H9 (cell line): ENCODE measurements at regions not wholly inside any gene's neighbourhood (a gene's known extent, or its start where the extent isn't known, plus 50 kb on each side); places are given as distances from the start of the nearest gene placed in this dataset.

Experiments used
- DNase-seq: peaks from one replicate; pipeline ENCODE4 v3.0.0-alpha.2; 2017
- H2AFZ ChIP-seq: one replicate; pipeline ENCODE4 v1.6.1; 2013; ENCODE audit warnings: mild to moderate bottlenecking, low read length, control low read depth, moderate library complexity
- H2AK5ac ChIP-seq: 2 replicates; pipeline ENCODE4 v1.6.1; 2013; ENCODE audit warnings: low read length, control low read depth, mixed read lengths; ENCODE audit not compliant: insufficient read length
- H2BK120ac ChIP-seq: one replicate; pipeline ENCODE4 v1.6.1; 2013; ENCODE audit warnings: low read depth, mild to moderate bottlenecking, low read length, control low read depth, inconsistent platforms; ENCODE audit not compliant: poor library complexity, severe bottlenecking
- H2BK12ac ChIP-seq: 2 replicates; pipeline ENCODE4 v1.6.1; 2013; ENCODE audit warnings: low read length, control low read depth, mixed read lengths, low read depth; ENCODE audit not compliant: insufficient read length
- H2BK15ac ChIP-seq: 2 replicates; pipeline ENCODE4 v1.6.1; 2013; ENCODE audit warnings: low read depth, low read length, control low read depth
- H2BK20ac ChIP-seq: one replicate; pipeline ENCODE4 v1.6.1; 2013; ENCODE audit warnings: low read depth, mild to moderate bottlenecking, low read length, control low read depth, inconsistent platforms; ENCODE audit not compliant: poor library complexity, severe bottlenecking
- H2BK5ac ChIP-seq: 2 replicates; pipeline ENCODE4 v1.6.1; 2013; ENCODE audit warnings: low read length, control low read depth, mixed read lengths; ENCODE audit not compliant: insufficient read length
- H3K14ac ChIP-seq: 2 replicates; pipeline ENCODE4 v1.6.1; 2013; ENCODE audit warnings: low read length, control low read depth; ENCODE audit not compliant: insufficient read depth
- H3K18ac ChIP-seq: 2 replicates; pipeline ENCODE4 v1.6.1; 2013; ENCODE audit warnings: low read depth, mild to moderate bottlenecking, mixed read lengths, low read length, control low read depth; ENCODE audit not compliant: insufficient read length
- H3K23ac ChIP-seq: 2 replicates; pipeline ENCODE4 v1.6.1; 2013; ENCODE audit warnings: low read length, control low read depth, mixed read lengths, low read depth; ENCODE audit not compliant: insufficient read length
- H3K23me2 ChIP-seq: 2 replicates; pipeline ENCODE4 v1.6.1; 2013; ENCODE audit warnings: low read depth, mild to moderate bottlenecking, mixed read lengths, low read length, control low read depth; ENCODE audit not compliant: insufficient read length, poor library complexity, severe bottlenecking
- H3K27ac ChIP-seq: 2 replicates; pipeline ENCODE4 v1.5.1; 2013; ENCODE audit warnings: low read length, control low read depth, mixed read lengths, low read depth; ENCODE audit not compliant: insufficient read length
- H3K27me3 ChIP-seq: 2 replicates; pipeline ENCODE4 v1.6.1; 2013; ENCODE audit warnings: low read length, control low read depth, inconsistent platforms; ENCODE audit not compliant: insufficient read depth
- H3K4ac ChIP-seq: 2 replicates; pipeline ENCODE4 v1.6.1; 2013; ENCODE audit warnings: low read depth, mild to moderate bottlenecking, control low read depth, inconsistent platforms, low read length, moderate library complexity
- H3K4me1 ChIP-seq: 2 replicates; pipeline ENCODE4 v1.6.1; 2013; ENCODE audit warnings: low read length, control low read depth, inconsistent platforms; ENCODE audit not compliant: insufficient read depth
- H3K4me2 ChIP-seq: 2 replicates; pipeline ENCODE4 v1.6.1; 2013; ENCODE audit warnings: low read length, control low read depth, mixed read lengths; ENCODE audit not compliant: insufficient read length, insufficient read depth
- H3K56ac ChIP-seq: 2 replicates; pipeline ENCODE4 v1.6.1; 2013; ENCODE audit warnings: low read depth, mild to moderate bottlenecking, mixed read lengths, low read length, control low read depth; ENCODE audit not compliant: insufficient read length
- H3K79me1 ChIP-seq: 2 replicates; pipeline ENCODE4 v1.6.1; 2013; ENCODE audit warnings: low read depth, mild to moderate bottlenecking, moderate library complexity, low read length, control low read depth, inconsistent platforms; ENCODE audit not compliant: insufficient read depth, poor library complexity, severe bottlenecking
- H3K79me2 ChIP-seq: 2 replicates; pipeline ENCODE4 v1.6.1; 2013; ENCODE audit warnings: low read length, control low read depth, inconsistent platforms; ENCODE audit not compliant: insufficient read depth
- H3K9ac ChIP-seq: 2 replicates; pipeline ENCODE4 v1.6.1; 2013; ENCODE audit warnings: low read length, control low read depth, mixed read lengths; ENCODE audit not compliant: insufficient read length; ENCODE audit errors: extremely low read depth
- H3K9me3 ChIP-seq: one replicate; pipeline ENCODE4 v1.6.1; 2013; ENCODE audit warnings: low read depth, low read length, inconsistent platforms; ENCODE audit not compliant: control insufficient read depth
- H3T11ph ChIP-seq: one replicate; pipeline ENCODE4 v1.6.1; 2013; ENCODE audit warnings: mild to moderate bottlenecking, low read length, control low read depth, inconsistent platforms
- H4K20me1 ChIP-seq: one replicate; pipeline ENCODE4 v1.6.1; 2013; ENCODE audit not compliant: control insufficient read depth, insufficient read length, insufficient read depth
- H4K5ac ChIP-seq: 2 replicates; pipeline ENCODE4 v1.6.1; 2013; ENCODE audit warnings: low read depth, mild to moderate bottlenecking, mixed read lengths, low read length, control low read depth; ENCODE audit not compliant: insufficient read length
- H4K8ac ChIP-seq: replicated peaks from 2 replicates; pipeline ENCODE4 v1.6.1; 2013; ENCODE audit warnings: low read length, control low read depth, mixed read lengths, low read depth; ENCODE audit not compliant: insufficient read length
- H4K91ac ChIP-seq: 2 replicates; pipeline ENCODE4 v1.6.1; 2013; ENCODE audit warnings: low read depth, mild to moderate bottlenecking, moderate library complexity, mixed read lengths, low read length, control low read depth; ENCODE audit not compliant: insufficient read length
- H3K27ac Mint-ChIP-seq, 3 experiments: 2 replicates in 2 of 3; 3 replicates in 1 of 3; pipeline ENCODE4 v1.8.0; 2020 to 2021; ENCODE audit warnings: mixed read lengths in 3 of 3, mild to moderate bottlenecking in 1 of 3, moderate library complexity in 1 of 3
- H3K27me3 Mint-ChIP-seq: 2 replicates; pipeline ENCODE4 v1.8.0; 2021; ENCODE audit warnings: low read depth, mild to moderate bottlenecking, moderate library complexity, mixed read lengths
- H3K36me3 Mint-ChIP-seq, 3 experiments: 2 replicates in 2 of 3; 3 replicates in 1 of 3; pipeline ENCODE4 v1.8.0; 2020 to 2021; ENCODE audit warnings: low read depth in 3 of 3, mixed read lengths in 3 of 3; ENCODE audit not compliant: insufficient read depth in 1 of 3
- H3K4me1 Mint-ChIP-seq, 2 experiments: 2 replicates each; pipeline ENCODE4 v1.8.0; 2020; ENCODE audit warnings: mixed read lengths in 2 of 2
- H3K4me3 Mint-ChIP-seq, 2 experiments: 2 replicates in 1 of 2; 3 replicates in 1 of 2; pipeline ENCODE4 v1.8.0; 2020 to 2021; ENCODE audit warnings: mild to moderate bottlenecking in 2 of 2, mixed read lengths in 2 of 2, moderate library complexity in 1 of 2
- H3K9me3 Mint-ChIP-seq, 2 experiments: 2 replicates in 1 of 2; 3 replicates in 1 of 2; pipeline ENCODE4 v1.8.0; 2020; ENCODE audit warnings: mild to moderate bottlenecking in 2 of 2, mixed read lengths in 2 of 2, moderate library complexity in 1 of 2
- WGBS: extraction: QIAGEN DNeasy Blood & Tissue Kit; methylation state at CpG from one replicate; pipeline ENCODE4 v1.1.7; 2013; ENCODE audit warnings: missing lambda C conversion rate, low lambda C conversion rate, mixed read lengths; ENCODE audit not compliant: insufficient read length; ENCODE audit errors: extremely low coverage; 5-methylcytosine and 5-hydroxymethylcytosine counted together
- TF ChIP-seq, protein P1 (sequence below): fragments of 200-600 bp; sonication (generic); conservative IDR thresholded peaks from 3 replicates; pipeline ENCODE4 v1.8.0; 2021; ENCODE audit warnings: antibody characterized with exemption, mild to moderate bottlenecking

DNA sequence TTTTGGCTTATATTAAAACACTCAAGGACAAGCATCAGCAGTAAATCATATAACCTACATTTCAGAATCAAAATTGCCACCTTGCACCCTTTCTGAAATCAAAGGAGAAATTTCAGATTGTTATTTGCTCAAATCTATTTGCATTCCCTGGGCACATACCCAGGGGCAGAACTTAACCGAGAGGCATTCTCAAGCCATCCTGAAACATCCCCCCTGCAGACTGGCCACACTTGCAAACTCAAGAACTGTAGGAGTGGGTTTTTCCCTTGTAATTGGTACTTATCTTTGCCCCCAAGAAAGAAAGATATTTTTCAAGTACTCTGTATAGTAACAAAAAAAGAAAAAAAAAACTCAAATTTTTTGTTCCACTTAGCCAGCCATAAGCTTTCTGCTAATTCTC, 213.6 kb upstream of the ESRRG start:
- no peak overlapping the region for H2BK15ac ChIP-seq
- Mint-ChIP-seq H3K4me1 (peaks cover 33 to 40% of the 10 kb centered on the region in 2 experiments), H3K9me3 (peaks cover 0 to 2% of the 10 kb centered on the region in 2 experiments; a peak in 1 of 5 replicates), H3K4me3 (peak overlapping the region in 1 of 2 experiments; percentile 55; a peak in 2 of 5 replicates), H3K27me3 (no peaks in the 10 kb centered on the region; the same call in 1 of the 2 replicates), H3K36me3 (no peaks in the 10 kb centered on the region), H3K27ac (peak overlapping the region in 2 of 3 experiments; percentile 40 to 82; a peak in 2 of 7 replicates)
- no peak overlapping the region for H2AK5ac ChIP-seq
- H3K9ac ChIP-seq, result no peak overlapping the region
- no peaks in the 10 kb centered on the region for H4K20me1 ChIP-seq
- H3K79me1 ChIP-seq, result no peaks in the 10 kb centered on the region
- H2BK20ac ChIP-seq, result no peak overlapping the region
- H4K8ac ChIP-seq, result no peak overlapping the region
- no peak overlapping the region for H2BK120ac ChIP-seq
- no peak overlapping the region for H3K4ac ChIP-seq
- H3K18ac ChIP-seq, result no peak overlapping the region
- TF ChIP-seq, protein P1, sequence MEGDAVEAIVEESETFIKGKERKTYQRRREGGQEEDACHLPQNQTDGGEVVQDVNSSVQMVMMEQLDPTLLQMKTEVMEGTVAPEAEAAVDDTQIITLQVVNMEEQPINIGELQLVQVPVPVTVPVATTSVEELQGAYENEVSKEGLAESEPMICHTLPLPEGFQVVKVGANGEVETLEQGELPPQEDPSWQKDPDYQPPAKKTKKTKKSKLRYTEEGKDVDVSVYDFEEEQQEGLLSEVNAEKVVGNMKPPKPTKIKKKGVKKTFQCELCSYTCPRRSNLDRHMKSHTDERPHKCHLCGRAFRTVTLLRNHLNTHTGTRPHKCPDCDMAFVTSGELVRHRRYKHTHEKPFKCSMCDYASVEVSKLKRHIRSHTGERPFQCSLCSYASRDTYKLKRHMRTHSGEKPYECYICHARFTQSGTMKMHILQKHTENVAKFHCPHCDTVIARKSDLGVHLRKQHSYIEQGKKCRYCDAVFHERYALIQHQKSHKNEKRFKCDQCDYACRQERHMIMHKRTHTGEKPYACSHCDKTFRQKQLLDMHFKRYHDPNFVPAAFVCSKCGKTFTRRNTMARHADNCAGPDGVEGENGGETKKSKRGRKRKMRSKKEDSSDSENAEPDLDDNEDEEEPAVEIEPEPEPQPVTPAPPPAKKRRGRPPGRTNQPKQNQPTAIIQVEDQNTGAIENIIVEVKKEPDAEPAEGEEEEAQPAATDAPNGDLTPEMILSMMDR, result no peak
- H3K27ac ChIP-seq, result no peak overlapping the region
- no peak overlapping the region for H2AFZ ChIP-seq
- H3T11ph ChIP-seq, result no peak overlapping the region
- H3K56ac ChIP-seq, result no peak overlapping the region
- no peak for DNase-seq
- H4K91ac ChIP-seq, result no peak overlapping the region
- peaks cover 2% of the 10 kb centered on the region for H3K23me2 ChIP-seq
- no peak overlapping the region for H3K23ac ChIP-seq
- no peak overlapping the region for H3K4me2 ChIP-seq
- WGBS, result no CpG with 5 or more reads among the region's 1 CpG
- no peaks in the 10 kb centered on the region for H3K9me3 ChIP-seq
- H3K27me3 ChIP-seq, result no peaks in the 10 kb centered on the region
- no peak overlapping the region for H2BK5ac ChIP-seq
- no peaks in the 10 kb centered on the region for H3K79me2 ChIP-seq
- no peak overlapping the region for H3K14ac ChIP-seq
- H4K5ac ChIP-seq, result no peak overlapping the region
- H2BK12ac ChIP-seq, result no peak overlapping the region
- H3K4me1 ChIP-seq, result peaks cover 15% of the 10 kb centered on the region
